Activated CD8-positive, alpha-beta T cell treated with anti-CD3 and anti-CD28 coated beads for 36 hours (primary cell): ENCODE measurements at regions not wholly inside any gene's neighbourhood (a gene's known extent, or its start where the extent isn't known, plus 50 kb on each side); places are given as distances from the start of the nearest gene placed in this dataset.

ENCODE experiments used
- ATAC-seq: fragments of 200-7000 bp; cut with Tn5 transposase; one replicate; pipeline ENCODE4 v1.10.0; 2021; ENCODE audit warnings: mild to moderate bottlenecking, moderate library complexity
- CTCF ChIA-PET: fragments of 350-600 bp; sonication (Branson Sonifier 250); formaldehyde crosslinking; loops from one replicate; lab custom pipeline; 2021; ENCODE audit warnings: antibody characterized with exemption; lab: Charles Lee
- POLR2A ChIA-PET: fragments of 350-600 bp; sonication (Branson Sonifier 250); formaldehyde crosslinking; loops from one replicate; lab custom pipeline; 2021; ENCODE audit warnings: antibody characterized with exemption; lab: Charles Lee
- DNase-seq: peaks from one replicate; pipeline ENCODE4 v3.0.0-alpha.2; 2020
- H3K27ac Mint-ChIP-seq: one replicate; pipeline ENCODE4 v1.8.0; 2021; ENCODE audit warnings: mild to moderate bottlenecking, mixed read lengths
- H3K27me3 Mint-ChIP-seq: one replicate; pipeline ENCODE4 v1.8.0; 2021; ENCODE audit warnings: mixed read lengths
- H3K36me3 Mint-ChIP-seq: one replicate; pipeline ENCODE4 v1.8.0; 2021; ENCODE audit warnings: low read depth, mixed read lengths
- H3K4me1 Mint-ChIP-seq: one replicate; pipeline ENCODE4 v1.8.0; 2021; ENCODE audit warnings: low read depth, mixed read lengths
- H3K4me3 Mint-ChIP-seq: one replicate; pipeline ENCODE4 v1.8.0; 2021; ENCODE audit warnings: mild to moderate bottlenecking, moderate library complexity, mixed read lengths
- H3K9me3 Mint-ChIP-seq: one replicate; pipeline ENCODE4 v1.8.0; 2021; ENCODE audit warnings: mixed read lengths
- intact Hi-C: fragments of 100-400 bp; cut with micrococcal nuclease; formaldehyde crosslinking; loops from one replicate; pipeline ENCODE4 v1.10.0; 2022
- TF ChIP-seq, protein P1 (sequence below): fragments of 200-600 bp; IDR thresholded peaks from one replicate; pipeline ENCODE4 v1.8.0; 2022; ENCODE audit warnings: antibody characterized with exemption, mild to moderate bottlenecking

DNA sequence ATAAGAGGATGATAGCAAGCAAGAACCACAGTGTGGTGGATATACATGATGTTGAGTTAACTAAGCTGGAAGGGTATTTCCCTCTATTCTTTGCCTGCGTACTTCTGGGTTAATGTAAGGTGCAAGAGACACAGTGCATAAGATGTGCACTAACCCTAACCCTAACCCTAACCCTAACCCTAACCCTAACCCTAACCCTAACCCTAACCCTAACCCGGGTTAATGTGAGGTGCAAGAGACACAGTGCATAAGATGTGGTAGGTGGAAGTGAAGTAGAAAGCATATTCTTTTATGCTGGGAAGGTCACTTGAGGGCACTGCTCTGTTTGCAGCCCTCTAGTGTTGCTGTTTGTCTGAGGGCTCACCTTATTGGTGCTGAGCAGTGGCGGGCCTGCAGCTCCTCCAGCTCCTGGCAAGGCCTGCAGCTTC is 181.5 kb upstream of the ITGA4 start:
- Mint-ChIP-seq H3K9me3 (no peaks in the 10 kb centered on the region), H3K4me1 (peaks cover 58% of the 10 kb centered on the region), H3K4me3 (no peak overlapping the region), H3K36me3 (peaks cover 7% of the 10 kb centered on the region), H3K27me3 (no peaks in the 10 kb centered on the region), H3K27ac (peak overlapping the region; percentile 62)
- TF ChIP-seq, protein P1, sequence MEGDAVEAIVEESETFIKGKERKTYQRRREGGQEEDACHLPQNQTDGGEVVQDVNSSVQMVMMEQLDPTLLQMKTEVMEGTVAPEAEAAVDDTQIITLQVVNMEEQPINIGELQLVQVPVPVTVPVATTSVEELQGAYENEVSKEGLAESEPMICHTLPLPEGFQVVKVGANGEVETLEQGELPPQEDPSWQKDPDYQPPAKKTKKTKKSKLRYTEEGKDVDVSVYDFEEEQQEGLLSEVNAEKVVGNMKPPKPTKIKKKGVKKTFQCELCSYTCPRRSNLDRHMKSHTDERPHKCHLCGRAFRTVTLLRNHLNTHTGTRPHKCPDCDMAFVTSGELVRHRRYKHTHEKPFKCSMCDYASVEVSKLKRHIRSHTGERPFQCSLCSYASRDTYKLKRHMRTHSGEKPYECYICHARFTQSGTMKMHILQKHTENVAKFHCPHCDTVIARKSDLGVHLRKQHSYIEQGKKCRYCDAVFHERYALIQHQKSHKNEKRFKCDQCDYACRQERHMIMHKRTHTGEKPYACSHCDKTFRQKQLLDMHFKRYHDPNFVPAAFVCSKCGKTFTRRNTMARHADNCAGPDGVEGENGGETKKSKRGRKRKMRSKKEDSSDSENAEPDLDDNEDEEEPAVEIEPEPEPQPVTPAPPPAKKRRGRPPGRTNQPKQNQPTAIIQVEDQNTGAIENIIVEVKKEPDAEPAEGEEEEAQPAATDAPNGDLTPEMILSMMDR, result no peak
- POLR2A ChIA-PET, result interaction anchor here (0.8 kb wide), 2 partner anchors 29 to 180 kb away, joined by 3 read pairs; no protein-coding TSS in a partner anchor
- CTCF ChIA-PET, result interaction anchor here (1.0 to 2.5 kb wide), 4 partner anchors 10 to 171 kb away, joined by 3 to 8 read pairs (median 6); no protein-coding TSS in a partner anchor
- intact Hi-C loops, result no loop called here
- DNase-seq (peak; percentile 52), ATAC-seq (peak; percentile 92)

DNA sequence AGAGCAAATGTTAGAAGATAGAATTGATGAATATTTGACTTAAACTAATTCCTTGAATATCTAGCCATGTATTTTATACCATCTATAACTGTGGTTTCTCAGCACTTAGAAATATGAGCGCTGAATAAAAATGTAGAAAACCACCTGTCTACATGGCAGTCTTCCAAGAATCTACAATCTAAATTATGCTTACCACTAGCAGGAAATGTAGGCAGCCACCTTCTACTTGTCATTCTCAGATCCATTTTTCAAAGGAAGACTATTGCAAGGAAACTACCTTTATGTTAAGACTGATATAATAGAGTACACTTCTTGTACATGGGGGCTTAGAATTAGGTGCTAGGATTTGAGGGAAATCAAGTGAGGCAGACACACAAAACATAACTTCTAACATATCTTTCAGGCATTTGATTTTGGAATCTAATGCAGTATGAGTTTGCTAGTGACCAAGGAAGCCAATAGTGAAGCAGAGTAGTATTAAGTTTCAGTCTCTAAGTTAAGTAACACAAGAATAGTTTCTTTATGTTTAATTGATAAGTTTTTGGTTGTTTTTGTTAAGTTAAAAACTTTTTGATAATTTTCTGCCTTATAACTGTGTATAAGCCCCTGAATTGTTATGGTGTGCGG is 175.9 kb upstream of the ITGA4 start:
- H3K4me3 Mint-ChIP-seq, result no peak overlapping the region
- peaks cover 18% of the 10 kb centered on the region for H3K36me3 Mint-ChIP-seq
- ATAC-seq (peak; percentile 69), DNase-seq (no peak)
- peaks cover 12% of the 10 kb centered on the region for H3K9me3 Mint-ChIP-seq
- H3K4me1 Mint-ChIP-seq, result peaks cover 52% of the 10 kb centered on the region
- TF ChIP-seq, protein P1, result no peak
- ChIA-PET POLR2A (no interaction called here), CTCF (no interaction called here)
- peak overlapping the region; percentile 86 for H3K27ac Mint-ChIP-seq
- no peaks in the 10 kb centered on the region for H3K27me3 Mint-ChIP-seq
- intact Hi-C loops, result no loop called here

DNA sequence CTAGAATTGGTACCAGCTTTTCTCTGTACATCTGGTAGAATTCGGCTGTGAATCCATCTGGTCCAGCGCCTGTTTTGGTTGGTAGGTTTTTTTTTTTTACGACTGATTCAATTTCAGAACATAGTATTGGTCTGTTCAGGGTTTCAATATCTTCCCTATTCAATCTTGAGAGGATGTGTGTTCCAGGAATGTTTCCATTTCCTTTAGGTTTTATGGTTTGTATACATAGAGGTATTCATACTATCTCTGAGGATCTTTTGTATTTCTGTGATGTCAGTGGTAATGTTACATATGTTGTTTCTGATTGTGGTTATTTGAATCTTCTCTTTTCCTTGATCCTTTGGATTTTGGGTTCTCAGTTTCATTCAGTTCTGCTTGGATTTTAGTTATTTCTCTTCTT is 172.1 kb upstream of the ITGA4 start:
- intact Hi-C loops, result no loop called here

DNA sequence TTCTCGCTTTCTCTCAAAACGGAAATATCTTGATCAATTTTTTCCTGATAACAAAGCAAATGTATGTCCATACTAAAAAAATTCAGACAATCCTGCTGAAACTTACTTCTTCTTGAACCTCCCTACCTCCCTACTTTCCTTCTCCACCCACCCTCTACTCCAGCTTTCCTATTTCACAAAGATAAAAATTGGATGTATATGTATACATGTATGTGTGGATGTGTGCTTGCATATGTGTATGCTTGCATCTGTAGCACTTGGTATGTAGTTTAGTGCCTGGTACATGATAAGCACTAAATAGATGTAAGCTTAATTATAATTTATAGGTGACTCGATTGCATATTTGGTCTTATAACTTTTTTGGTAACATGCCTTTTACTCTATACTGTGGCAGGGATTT is 167.5 kb upstream of the ITGA4 start:
- TF ChIP-seq, protein P1, result no peak
- Mint-ChIP-seq H3K36me3 (peaks cover 22% of the 10 kb centered on the region), H3K9me3 (peaks cover 9% of the 10 kb centered on the region), H3K4me1 (peaks cover 23% of the 10 kb centered on the region), H3K27ac (no peak overlapping the region), H3K27me3 (no peaks in the 10 kb centered on the region), H3K4me3 (no peak overlapping the region)
- ChIA-PET CTCF (no interaction called here), POLR2A (no interaction called here)
- ATAC-seq, result peak; percentile 45
- DNase-seq, result no peak
- intact Hi-C loops, result no loop called here

More for the DNA sequence above, 172.1 kb upstream of the ITGA4 start:
- TF ChIP-seq, protein P1, result no peak
- ChIA-PET POLR2A (no interaction called here), CTCF (interaction anchor here (1.0 to 1.8 kb wide), 2 partner anchors 9 to 26 kb away, joined by 5 to 7 read pairs; no protein-coding TSS in a partner anchor)
- Mint-ChIP-seq H3K36me3 (peaks cover 22% of the 10 kb centered on the region), H3K9me3 (peaks cover 14% of the 10 kb centered on the region), H3K27ac (peak overlapping the region; percentile 61), H3K4me1 (peaks cover 53% of the 10 kb centered on the region), H3K4me3 (no peak overlapping the region), H3K27me3 (no peaks in the 10 kb centered on the region)
- ATAC-seq (no peak), DNase-seq (no peak)

GRCh38 chr2:181290182-181290581 is 167.0 kb upstream of the ITGA4 start:
- H3K27me3 Mint-ChIP-seq, result no peaks in the 10 kb centered on the region
- H3K9me3 Mint-ChIP-seq, result peaks cover 5% of the 10 kb centered on the region
- peaks cover 19% of the 10 kb centered on the region for H3K36me3 Mint-ChIP-seq
- TF ChIP-seq, protein P1, result no peak
- DNase-seq (no peak), ATAC-seq (peak; percentile 39)
- POLR2A ChIA-PET, result no interaction called here
- intact Hi-C loops, result no loop called here
- H3K27ac Mint-ChIP-seq, result no peak overlapping the region
- H3K4me3 Mint-ChIP-seq, result no peak overlapping the region
- peaks cover 20% of the 10 kb centered on the region for H3K4me1 Mint-ChIP-seq
- CTCF ChIA-PET, result no interaction called here
